Caki2 (cell line): ENCODE measurements at regions not wholly inside any gene's neighbourhood (a gene's known extent, or its start where the extent isn't known, plus 50 kb on each side); places are given as distances from the start of the nearest gene placed in this dataset.
"Not testable (repeated sequence)": the region's sequence is repeated elsewhere in the genome, so short reads cannot be mapped to it uniquely, and the experiment has no call there.

ENCODE experiments used
- DNase-seq: peaks from one replicate; pipeline ENCODE4 v3.0.0-alpha.2; 2015; ENCODE audit warnings: low read depth
- in situ Hi-C: cut with HindIII; loops from 2 replicates; pipeline ENCODE4 v1.10.0; 2016; ENCODE audit warnings: low sequenced_read_pairs, low pct_unique_long_range_greater_than_20kb, mixed read lengths

- DNase-seq: no peak
These were observed 365.0 kb downstream of the KIF20B start for GRCh38 chr10:90066435-90066834.

GRCh38 chr10:90075995-90076394 lies 374.6 kb downstream of the KIF20B start:
- in situ Hi-C loops: no loop called here
- DNase-seq: no peak

More at GRCh38 chr10:90066435-90066834, 365.0 kb downstream of the KIF20B start:
- in situ Hi-C loops: no loop called here

- in situ Hi-C loops: no loop called here
- no peak for DNase-seq
These were observed 378.4 kb downstream of the KIF20B start for GRCh38 chr10:90079819-90080218.

- DNase-seq, in situ Hi-C loops: not testable (repeated sequence)
These were observed 385.3 kb downstream of the KIF20B start for GRCh38 chr10:90086606-90087190.

GRCh38 chr10:90087197-90088023 lies 386.0 kb downstream of the KIF20B start:
- in situ Hi-C loops: no loop called here

GRCh38 chr10:90088024-90088317 lies 386.6 kb downstream of the KIF20B start:
- in situ Hi-C loops: no loop called here
- no peak for DNase-seq

More at GRCh38 chr10:90087197-90088023, 386.0 kb downstream of the KIF20B start:
- no peak for DNase-seq

- DNase-seq: no peak
- in situ Hi-C loops: no loop called here
These were observed 388.3 kb downstream of the KIF20B start for GRCh38 chr10:90089719-90090118.

GRCh38 chr10:90096196-90096595 lies 394.8 kb downstream of the KIF20B start:
- no peak for DNase-seq
- in situ Hi-C loops: no loop called here

- DNase-seq, in situ Hi-C loops: not testable (repeated sequence)
These were observed 406.2 kb downstream of the KIF20B start for GRCh38 chr10:90107581-90107980.

- in situ Hi-C loops: no loop called here
- no peak for DNase-seq
These were observed 410.3 kb downstream of the KIF20B start for GRCh38 chr10:90111671-90112070.

GRCh38 chr10:90112681-90113080 lies 411.3 kb downstream of the KIF20B start:
- no peak for DNase-seq
- in situ Hi-C loops: no loop called here

GRCh38 chr10:90118567-90118966 lies 417.2 kb downstream of the KIF20B start:
- in situ Hi-C loops, DNase-seq: not testable (repeated sequence)

- in situ Hi-C loops: not testable (repeated sequence)
These were observed 418.4 kb downstream of the KIF20B start for GRCh38 chr10:90119631-90120280.

GRCh38 chr10:90125456-90126255 lies 424.3 kb downstream of the KIF20B start:
- no peak for DNase-seq
- in situ Hi-C loops: no loop called here

More at GRCh38 chr10:90119631-90120280, 418.4 kb downstream of the KIF20B start:
- not testable (repeated sequence) for DNase-seq

- DNase-seq: no peak
- in situ Hi-C loops: no loop called here
These were observed 424.8 kb downstream of the KIF20B start for GRCh38 chr10:90126256-90126595.

- DNase-seq: no peak
- in situ Hi-C loops: no loop called here
These were observed 429.1 kb downstream of the KIF20B start for GRCh38 chr10:90130321-90131086.

- DNase-seq: no peak
- in situ Hi-C loops: no loop called here
These were observed 432.2 kb downstream of the KIF20B start for GRCh38 chr10:90133606-90134005.

- in situ Hi-C loops: no loop called here
- peak; percentile 4 for DNase-seq
These were observed 435.4 kb downstream of the KIF20B start for GRCh38 chr10:90136731-90137316.
